ENCODE measurements at regions not wholly inside any gene's neighbourhood (a gene's known extent, or its start where the extent isn't known, plus 50 kb on each side); places are given as distances from the start of the nearest gene placed in this dataset.

- Histone ChIP-seq H3K27ac (ENCODE audit: low read length) (no peak overlapping the region), H3K4me1 (ENCODE audit: control insufficient read depth, insufficient read depth, low read length) (no peaks in the 10 kb centered on the region), H3K36me3 (ENCODE audit: control insufficient read depth, insufficient read depth, low read length) (no peaks in the 10 kb centered on the region), H3K9me3 (ENCODE audit: control insufficient read depth, insufficient read depth, low read depth, low read length) (no peaks in the 10 kb centered on the region), H3K4me3 (ENCODE audit: low read depth in 2 of 2, low read length in 2 of 2) (no peak overlapping the region), H3K27me3 (ENCODE audit: control insufficient read depth, insufficient read depth, low read length) (no peaks in the 10 kb centered on the region)
- no peak for DNase-seq (ENCODE audit: low read depth, low spot score)
- intact Hi-C loops (cut with micrococcal nuclease; ENCODE audit: unreplicated experiment) (no loop called here), in situ Hi-C loops (cut with HindIII; ENCODE audit: low pct_unique_long_range_greater_than_20kb, low sequenced_read_pairs) (no loop called here)
- POLR2A ChIA-PET: no interaction called here
- ATAC-seq: no peak
- CTCF ChIA-PET: no interaction called here
- TF ChIP-seq, protein P1, sequence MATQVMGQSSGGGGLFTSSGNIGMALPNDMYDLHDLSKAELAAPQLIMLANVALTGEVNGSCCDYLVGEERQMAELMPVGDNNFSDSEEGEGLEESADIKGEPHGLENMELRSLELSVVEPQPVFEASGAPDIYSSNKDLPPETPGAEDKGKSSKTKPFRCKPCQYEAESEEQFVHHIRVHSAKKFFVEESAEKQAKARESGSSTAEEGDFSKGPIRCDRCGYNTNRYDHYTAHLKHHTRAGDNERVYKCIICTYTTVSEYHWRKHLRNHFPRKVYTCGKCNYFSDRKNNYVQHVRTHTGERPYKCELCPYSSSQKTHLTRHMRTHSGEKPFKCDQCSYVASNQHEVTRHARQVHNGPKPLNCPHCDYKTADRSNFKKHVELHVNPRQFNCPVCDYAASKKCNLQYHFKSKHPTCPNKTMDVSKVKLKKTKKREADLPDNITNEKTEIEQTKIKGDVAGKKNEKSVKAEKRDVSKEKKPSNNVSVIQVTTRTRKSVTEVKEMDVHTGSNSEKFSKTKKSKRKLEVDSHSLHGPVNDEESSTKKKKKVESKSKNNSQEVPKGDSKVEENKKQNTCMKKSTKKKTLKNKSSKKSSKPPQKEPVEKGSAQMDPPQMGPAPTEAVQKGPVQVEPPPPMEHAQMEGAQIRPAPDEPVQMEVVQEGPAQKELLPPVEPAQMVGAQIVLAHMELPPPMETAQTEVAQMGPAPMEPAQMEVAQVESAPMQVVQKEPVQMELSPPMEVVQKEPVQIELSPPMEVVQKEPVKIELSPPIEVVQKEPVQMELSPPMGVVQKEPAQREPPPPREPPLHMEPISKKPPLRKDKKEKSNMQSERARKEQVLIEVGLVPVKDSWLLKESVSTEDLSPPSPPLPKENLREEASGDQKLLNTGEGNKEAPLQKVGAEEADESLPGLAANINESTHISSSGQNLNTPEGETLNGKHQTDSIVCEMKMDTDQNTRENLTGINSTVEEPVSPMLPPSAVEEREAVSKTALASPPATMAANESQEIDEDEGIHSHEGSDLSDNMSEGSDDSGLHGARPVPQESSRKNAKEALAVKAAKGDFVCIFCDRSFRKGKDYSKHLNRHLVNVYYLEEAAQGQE (IDR thresholded peaks at IDR 0.05; ENCODE audit: insufficient read depth in 1 of 2, low read depth in 2 of 2, low read length in 1 of 2): no peak
- TF ChIP-seq CTCF (IDR thresholded peaks at IDR 0.05): no peak
- no peak for TF ChIP-seq SIN3A (IDR thresholded peaks at IDR 0.05; ENCODE audit: borderline replicate concordance, insufficient read depth, low read depth, low read length)
- no peak for TF ChIP-seq TCF7L2 (IDR thresholded peaks at IDR 0.05; ENCODE audit: low read depth, low read length)
- TF ChIP-seq POLR2AphosphoS5 (IDR thresholded peaks at IDR 0.05; ENCODE audit: low read depth, low read length): no peak
- BruUV-seq (replicated peaks): no TSS peak
Observed at GRCh38 chr1:119204961-119205357, 64.5 kb upstream of the WARS2 start.

DNA sequence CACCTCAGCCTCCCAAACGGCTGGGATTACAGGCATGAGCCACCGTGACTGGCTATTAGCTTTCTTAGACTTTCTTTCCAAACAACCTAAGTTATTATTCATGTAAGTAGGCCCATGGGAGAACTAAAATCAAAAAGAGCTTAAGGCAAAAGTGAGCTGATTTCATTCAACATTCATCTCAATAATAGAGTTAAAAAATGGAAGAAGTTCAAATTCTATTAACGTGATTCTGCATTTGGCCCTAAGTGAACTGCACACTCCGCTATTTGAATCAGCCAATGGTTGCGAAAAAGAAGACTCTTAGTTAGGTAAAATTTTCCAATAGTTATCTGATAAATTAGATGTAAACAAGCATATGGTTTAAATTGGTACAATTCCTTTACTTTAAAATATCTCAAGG lies 68.6 kb upstream of the WARS2 start:
- ATAC-seq: no peak
- DNase-seq (ENCODE audit: low read depth, low spot score): no peak
- Histone ChIP-seq H3K4me3 (ENCODE audit: low read depth in 2 of 2, low read length in 2 of 2) (no peak overlapping the region), H3K9me3 (ENCODE audit: control insufficient read depth, insufficient read depth, low read depth, low read length) (no peaks in the 10 kb centered on the region), H3K4me1 (ENCODE audit: control insufficient read depth, insufficient read depth, low read length) (no peaks in the 10 kb centered on the region), H3K36me3 (ENCODE audit: control insufficient read depth, insufficient read depth, low read length) (no peaks in the 10 kb centered on the region), H3K27ac (ENCODE audit: low read length) (no peak overlapping the region), H3K27me3 (ENCODE audit: control insufficient read depth, insufficient read depth, low read length) (no peaks in the 10 kb centered on the region)
- ChIA-PET CTCF (no interaction called here), POLR2A (no interaction called here)
- intact Hi-C loops (cut with micrococcal nuclease; ENCODE audit: unreplicated experiment) (no loop called here), in situ Hi-C loops (cut with HindIII; ENCODE audit: low pct_unique_long_range_greater_than_20kb, low sequenced_read_pairs) (no loop called here)
- TF ChIP-seq, protein P1 (IDR thresholded peaks at IDR 0.05; ENCODE audit: insufficient read depth in 1 of 2, low read depth in 2 of 2, low read length in 1 of 2): no peak
- TF ChIP-seq TCF7L2 (IDR thresholded peaks at IDR 0.05; ENCODE audit: low read depth, low read length): no peak
- TF ChIP-seq POLR2AphosphoS5 (IDR thresholded peaks at IDR 0.05; ENCODE audit: low read depth, low read length): no peak
- no peak for TF ChIP-seq SIN3A (IDR thresholded peaks at IDR 0.05; ENCODE audit: borderline replicate concordance, insufficient read depth, low read depth, low read length)
- TF ChIP-seq CTCF (IDR thresholded peaks at IDR 0.05): no peak
- BruUV-seq (replicated peaks): no TSS peak

Measured in Panc1 (cell line).